Osteoblast (primary cell): ENCODE measurements at regions not wholly inside any gene's neighbourhood (a gene's known extent, or its start where the extent isn't known, plus 50 kb on each side); places are given as distances from the start of the nearest gene placed in this dataset.

Experiments
- DNase-seq: peaks from one replicate; pipeline ENCODE4 v3.0.0; 2011; ENCODE audit warnings: low spot score, mixed read lengths; ENCODE audit not compliant: insufficient read length; ENCODE audit errors: missing footprints
- H2AFZ ChIP-seq: 2 replicates; pipeline ENCODE4 v1.6.0; 2011; ENCODE audit warnings: mild to moderate bottlenecking, low read length
- H3K27ac ChIP-seq: 2 replicates; pipeline ENCODE4 v1.5.1; 2011; ENCODE audit warnings: mild to moderate bottlenecking, low read depth, low read length, moderate library complexity
- H3K27me3 ChIP-seq: 2 replicates; pipeline ENCODE4 v1.6.0; 2012; ENCODE audit warnings: mild to moderate bottlenecking, control low read depth, inconsistent platforms, low read length, moderate library complexity; ENCODE audit not compliant: insufficient read depth
- H3K36me3 ChIP-seq: 2 replicates; pipeline ENCODE4 v1.5.1; 2011; ENCODE audit warnings: mild to moderate bottlenecking, low read length, control low read depth, moderate library complexity; ENCODE audit not compliant: insufficient read depth
- H3K4me1 ChIP-seq: 2 replicates; pipeline ENCODE4 v1.5.1; 2011; ENCODE audit warnings: mild to moderate bottlenecking, low read length, control low read depth, moderate library complexity; ENCODE audit not compliant: insufficient read depth
- H3K4me2 ChIP-seq: 2 replicates; pipeline ENCODE4 v1.6.0; 2011; ENCODE audit warnings: mild to moderate bottlenecking, low read length; ENCODE audit not compliant: insufficient read depth
- H3K4me3 ChIP-seq: fragments of 200-600 bp; sonication (generic); 3 replicates; pipeline ENCODE4 v1.5.1; 2012; ENCODE audit warnings: mild to moderate bottlenecking, low read length, inconsistent platforms; ENCODE audit not compliant: insufficient read depth
- H3K79me2 ChIP-seq: 2 replicates; pipeline ENCODE4 v1.6.0; 2012; ENCODE audit warnings: mild to moderate bottlenecking, low read length, control low read depth, inconsistent platforms; ENCODE audit not compliant: insufficient read depth
- H3K9me3 ChIP-seq: 2 replicates; pipeline ENCODE4 v1.5.1; 2011; ENCODE audit warnings: low read depth, low read length, control low read depth
- H4K20me1 ChIP-seq: 2 replicates; pipeline ENCODE4 v1.6.0; 2012; ENCODE audit warnings: mild to moderate bottlenecking, low read length, control low read depth; ENCODE audit not compliant: insufficient read depth
- TF ChIP-seq, protein P1 (sequence below): IDR thresholded peaks from 2 replicates; pipeline ENCODE4 v1.5.1; 2011; ENCODE audit warnings: mild to moderate bottlenecking, low read depth, low read length, moderate library complexity; ENCODE audit errors: extremely low read depth

DNA sequence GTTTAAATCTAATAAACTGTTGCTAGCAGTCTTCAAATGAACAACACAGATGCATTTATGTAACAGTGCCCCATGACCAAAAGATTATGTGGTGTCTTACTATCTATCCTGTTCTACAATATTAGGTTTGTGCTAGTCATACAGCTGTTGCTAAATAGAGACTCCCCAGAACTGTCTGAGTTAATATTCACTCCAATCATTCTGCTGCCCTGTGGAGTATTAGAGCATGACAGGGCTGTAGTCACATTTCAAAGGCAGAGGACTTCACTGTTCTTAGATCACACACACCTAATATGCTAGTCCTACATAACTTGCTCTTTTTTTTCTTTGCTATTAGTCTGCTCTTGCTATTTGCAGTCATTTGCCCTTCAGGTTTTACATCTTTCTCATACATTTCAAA, 157.6 kb upstream of the MDGA2 start:
- Histone ChIP-seq H2AFZ (no peak overlapping the region), H3K4me1 (no peaks in the 10 kb centered on the region), H3K79me2 (no peaks in the 10 kb centered on the region), H3K9me3 (peaks cover 2% of the 10 kb centered on the region), H3K4me2 (no peak overlapping the region), H3K36me3 (no peaks in the 10 kb centered on the region), H3K4me3 (no peak overlapping the region), H3K27ac (no peak overlapping the region), H4K20me1 (no peaks in the 10 kb centered on the region), H3K27me3 (no peaks in the 10 kb centered on the region)
- TF ChIP-seq, protein P1, sequence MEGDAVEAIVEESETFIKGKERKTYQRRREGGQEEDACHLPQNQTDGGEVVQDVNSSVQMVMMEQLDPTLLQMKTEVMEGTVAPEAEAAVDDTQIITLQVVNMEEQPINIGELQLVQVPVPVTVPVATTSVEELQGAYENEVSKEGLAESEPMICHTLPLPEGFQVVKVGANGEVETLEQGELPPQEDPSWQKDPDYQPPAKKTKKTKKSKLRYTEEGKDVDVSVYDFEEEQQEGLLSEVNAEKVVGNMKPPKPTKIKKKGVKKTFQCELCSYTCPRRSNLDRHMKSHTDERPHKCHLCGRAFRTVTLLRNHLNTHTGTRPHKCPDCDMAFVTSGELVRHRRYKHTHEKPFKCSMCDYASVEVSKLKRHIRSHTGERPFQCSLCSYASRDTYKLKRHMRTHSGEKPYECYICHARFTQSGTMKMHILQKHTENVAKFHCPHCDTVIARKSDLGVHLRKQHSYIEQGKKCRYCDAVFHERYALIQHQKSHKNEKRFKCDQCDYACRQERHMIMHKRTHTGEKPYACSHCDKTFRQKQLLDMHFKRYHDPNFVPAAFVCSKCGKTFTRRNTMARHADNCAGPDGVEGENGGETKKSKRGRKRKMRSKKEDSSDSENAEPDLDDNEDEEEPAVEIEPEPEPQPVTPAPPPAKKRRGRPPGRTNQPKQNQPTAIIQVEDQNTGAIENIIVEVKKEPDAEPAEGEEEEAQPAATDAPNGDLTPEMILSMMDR: no peak
- DNase-seq: peak; percentile 0

DNA sequence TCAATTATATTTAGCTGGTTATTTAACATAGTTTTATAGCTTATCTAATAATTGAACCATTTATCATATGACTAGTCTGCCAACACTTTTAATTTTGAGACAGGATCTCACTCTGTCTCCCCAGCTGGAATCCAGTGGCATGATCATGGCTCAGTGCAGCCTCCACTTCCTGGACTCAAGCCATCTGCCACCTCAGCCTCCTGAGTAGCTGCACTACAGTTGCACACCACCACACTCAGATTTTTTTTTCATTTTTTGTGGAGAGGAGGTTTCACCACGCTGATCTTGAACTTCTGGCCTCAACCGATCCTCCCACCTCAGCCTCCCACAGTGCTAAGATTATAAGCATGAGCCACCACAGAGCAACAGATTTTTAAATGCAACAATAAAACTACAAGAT, 151.4 kb upstream of the MDGA2 start:
- no peak overlapping the region for H3K4me2 ChIP-seq
- TF ChIP-seq, protein P1: no peak
- H3K36me3 ChIP-seq: no peaks in the 10 kb centered on the region
- no peak overlapping the region for H3K4me3 ChIP-seq
- H4K20me1 ChIP-seq: no peaks in the 10 kb centered on the region
- H3K27ac ChIP-seq: no peak overlapping the region
- DNase-seq: no peak
- no peaks in the 10 kb centered on the region for H3K4me1 ChIP-seq
- no peaks in the 10 kb centered on the region for H3K9me3 ChIP-seq
- no peaks in the 10 kb centered on the region for H3K79me2 ChIP-seq
- H3K27me3 ChIP-seq: no peaks in the 10 kb centered on the region
- H2AFZ ChIP-seq: no peak overlapping the region

DNA sequence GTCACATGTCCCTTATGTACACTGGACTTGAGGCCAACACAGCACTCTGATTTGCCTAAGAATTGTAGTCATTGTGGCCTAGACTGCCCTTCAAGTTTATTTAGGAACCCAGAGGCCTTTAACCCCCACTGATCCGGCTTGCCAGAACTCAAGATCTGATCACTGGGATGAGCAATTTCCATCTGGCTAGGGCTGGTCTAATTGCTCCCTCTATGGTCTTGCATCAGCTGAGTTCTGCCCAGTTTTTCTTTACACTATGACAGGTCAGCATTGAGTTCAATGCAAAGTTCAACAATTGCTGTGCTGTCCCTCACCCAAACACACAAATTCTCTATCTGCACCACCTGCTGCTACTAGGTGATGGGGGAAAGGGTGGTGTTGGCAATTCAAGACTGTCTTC, 146.9 kb upstream of the MDGA2 start:
- no peak overlapping the region for H3K4me2 ChIP-seq
- no peaks in the 10 kb centered on the region for H3K36me3 ChIP-seq
- no peaks in the 10 kb centered on the region for H3K4me1 ChIP-seq
- H3K9me3 ChIP-seq: peaks cover 2% of the 10 kb centered on the region
- no peak overlapping the region for H3K4me3 ChIP-seq
- H4K20me1 ChIP-seq: no peaks in the 10 kb centered on the region
- no peak for DNase-seq
- H2AFZ ChIP-seq: no peak overlapping the region
- no peaks in the 10 kb centered on the region for H3K79me2 ChIP-seq
- TF ChIP-seq, protein P1: no peak
- H3K27me3 ChIP-seq: no peaks in the 10 kb centered on the region
- H3K27ac ChIP-seq: no peak overlapping the region

DNA sequence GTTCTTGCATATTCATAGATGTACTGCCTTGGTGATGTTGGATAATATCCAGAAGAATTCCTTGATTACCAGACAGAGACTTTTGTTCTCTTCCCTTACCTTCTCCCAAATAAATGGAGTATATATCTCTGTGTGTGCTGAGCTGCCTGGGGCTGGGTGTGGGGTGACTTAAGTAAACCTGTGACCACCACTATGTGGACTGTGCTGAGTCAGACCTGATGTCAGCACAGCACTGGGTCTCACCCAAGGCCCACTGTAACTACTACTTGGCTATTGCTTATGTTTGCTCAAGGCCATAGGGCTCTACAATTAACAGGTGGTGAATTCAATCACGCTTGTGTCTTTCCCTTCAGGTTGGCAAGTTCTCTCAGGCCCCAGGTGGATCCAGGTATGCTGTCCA, 145.7 kb upstream of the MDGA2 start:
- Histone ChIP-seq H3K27me3 (no peaks in the 10 kb centered on the region), H3K79me2 (no peaks in the 10 kb centered on the region), H3K4me2 (no peak overlapping the region), H2AFZ (no peak overlapping the region), H4K20me1 (no peaks in the 10 kb centered on the region), H3K27ac (no peak overlapping the region), H3K9me3 (peaks cover 2% of the 10 kb centered on the region), H3K4me1 (no peaks in the 10 kb centered on the region), H3K4me3 (no peak overlapping the region), H3K36me3 (no peaks in the 10 kb centered on the region)
- no peak for DNase-seq
- TF ChIP-seq, protein P1: no peak
